Gastrocnemius medialis (tissue), 4 donors: ENCODE measurements at regions not wholly inside any gene's neighbourhood (a gene's known extent, or its start where the extent isn't known, plus 50 kb on each side); places are given as distances from the start of the nearest gene placed in this dataset.

Experiments
- POLR2A ChIP-seq, 2 donors: fragments of 450-650 bp; IDR thresholded peaks; one replicate each; pipeline ENCODE4 v1.6.1; 2017; ENCODE audit warnings: antibody characterized with exemption in 2 of 2, mild to moderate bottlenecking in 2 of 2, moderate library complexity in 2 of 2
- TF ChIP-seq, protein P1 (sequence below), 5 experiments: fragments of 450-650 bp in 3 of 5; fragments of 200-600 bp in 2 of 5; sonication (generic) in 2 of 5; IDR thresholded peaks in 4 of 5; conservative IDR thresholded peaks in 1 of 5; 1 replicate in 4 of 5; 2 replicates in 1 of 5; pipeline ENCODE4 v1.5.1; 2016 to 2019; ENCODE audit warnings: antibody characterized with exemption in 5 of 5, mild to moderate bottlenecking in 3 of 5, moderate library complexity in 3 of 5

DNA sequence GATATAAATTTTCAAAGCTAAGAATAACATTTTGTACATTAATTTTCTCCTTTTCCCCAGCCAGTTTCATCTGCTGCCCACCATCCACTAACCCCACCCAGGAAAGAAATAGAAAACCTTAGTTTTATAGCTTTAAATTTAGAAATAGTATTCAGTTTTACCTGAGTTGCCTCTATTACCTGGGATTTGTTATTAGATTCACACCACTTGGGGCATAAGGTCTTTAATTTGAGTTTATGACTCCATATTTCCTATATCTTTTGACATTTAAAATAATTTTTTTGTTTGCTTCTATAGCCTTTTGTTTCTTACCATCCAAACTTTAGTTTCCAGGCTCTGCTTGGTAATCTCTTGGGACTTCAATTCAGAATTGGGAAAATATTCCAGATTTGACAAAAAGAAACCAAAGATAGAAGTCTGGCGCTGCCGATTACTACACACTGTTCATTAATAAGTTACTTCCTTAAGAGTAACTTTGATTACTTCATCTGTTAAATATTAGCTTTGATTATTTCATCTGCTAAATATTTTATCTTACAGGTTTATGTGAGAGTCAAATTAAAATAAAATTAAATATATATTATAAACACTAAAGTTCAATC, 485.5 kb upstream of the FOXG1 start:
- TF ChIP-seq, protein P1, sequence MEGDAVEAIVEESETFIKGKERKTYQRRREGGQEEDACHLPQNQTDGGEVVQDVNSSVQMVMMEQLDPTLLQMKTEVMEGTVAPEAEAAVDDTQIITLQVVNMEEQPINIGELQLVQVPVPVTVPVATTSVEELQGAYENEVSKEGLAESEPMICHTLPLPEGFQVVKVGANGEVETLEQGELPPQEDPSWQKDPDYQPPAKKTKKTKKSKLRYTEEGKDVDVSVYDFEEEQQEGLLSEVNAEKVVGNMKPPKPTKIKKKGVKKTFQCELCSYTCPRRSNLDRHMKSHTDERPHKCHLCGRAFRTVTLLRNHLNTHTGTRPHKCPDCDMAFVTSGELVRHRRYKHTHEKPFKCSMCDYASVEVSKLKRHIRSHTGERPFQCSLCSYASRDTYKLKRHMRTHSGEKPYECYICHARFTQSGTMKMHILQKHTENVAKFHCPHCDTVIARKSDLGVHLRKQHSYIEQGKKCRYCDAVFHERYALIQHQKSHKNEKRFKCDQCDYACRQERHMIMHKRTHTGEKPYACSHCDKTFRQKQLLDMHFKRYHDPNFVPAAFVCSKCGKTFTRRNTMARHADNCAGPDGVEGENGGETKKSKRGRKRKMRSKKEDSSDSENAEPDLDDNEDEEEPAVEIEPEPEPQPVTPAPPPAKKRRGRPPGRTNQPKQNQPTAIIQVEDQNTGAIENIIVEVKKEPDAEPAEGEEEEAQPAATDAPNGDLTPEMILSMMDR (IDR thresholded peaks at IDR 0.05 in 4 of 5, conservative IDR thresholded peaks at IDR 0.05 in 1 of 5): no peak
- TF ChIP-seq POLR2A (IDR thresholded peaks at IDR 0.05): no peak
